ENCODE measurements at regions not wholly inside any gene's neighbourhood (a gene's known extent, or its start where the extent isn't known, plus 50 kb on each side); places are given as distances from the start of the nearest gene placed in this dataset.

DNA sequence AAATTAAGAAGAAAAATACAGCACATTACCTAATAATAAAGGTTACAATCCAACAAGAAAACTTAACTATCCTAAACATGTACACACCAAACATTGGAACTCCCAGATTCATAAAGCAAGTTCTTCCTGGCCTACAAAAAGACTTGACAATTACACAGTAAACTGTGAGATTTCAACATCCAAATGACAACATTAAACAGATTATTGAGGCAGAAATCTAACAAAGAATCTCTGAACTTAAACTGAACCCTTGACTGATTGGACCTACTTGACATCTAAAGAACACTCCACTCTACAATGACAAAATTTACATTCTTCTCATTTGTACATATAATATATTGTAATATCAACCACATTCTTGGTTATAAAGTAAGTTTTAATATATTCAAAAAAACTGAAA is 1341.3 kb downstream of the LRFN5 start:
- intact Hi-C loops (cut with micrococcal nuclease) = loop anchor here (10.0 kb wide), 1 partner anchor 367 kb away; no protein-coding TSS in a partner anchor
- DNase-seq (no peak), ATAC-seq (no peak)
- Histone ChIP-seq H4K20me1 (ENCODE audit: low read length) (no peaks in the 10 kb centered on the region), H3K9ac (ENCODE audit: low read length) (no peak overlapping the region), H3K9me3 (ENCODE audit: low read length) (no peaks in the 10 kb centered on the region), H3K4me3 (ENCODE audit: low read length) (no peak overlapping the region), H3K27ac (ENCODE audit: low read length) (no peak overlapping the region), H2AFZ (ENCODE audit: low read length) (no peak overlapping the region), H3K4me1 (ENCODE audit: insufficient read depth, low read length) (peaks cover 14% of the 10 kb centered on the region), H3K36me3 (ENCODE audit: low read depth, low read length) (no peaks in the 10 kb centered on the region), H3F3A (ENCODE audit: low read length, unreplicated experiment) (no peaks in the 10 kb centered on the region), H3K4me2 (ENCODE audit: low read length) (no peak overlapping the region), H3K27me3 (ENCODE audit: low read length) (no peaks in the 10 kb centered on the region), H3K9me2 (replicated peaks; ENCODE audit: low read length) (no peaks in the 10 kb centered on the region), H3K79me2 (ENCODE audit: low read length) (no peaks in the 10 kb centered on the region)
- TF ChIP-seq EZH2 (IDR thresholded peaks at IDR 0.05; ENCODE audit: low read length, unreplicated experiment) = no peak
- no peak for TF ChIP-seq EZH2phosphoT487 (IDR thresholded peaks at IDR 0.05; ENCODE audit: borderline replicate concordance, low read length)
- no peak for TF ChIP-seq CTCF (conservative IDR thresholded peaks at IDR 0.05; ENCODE audit: low read depth, low read length)
- no TSS peak for BruUV-seq (replicated peaks)
- CTCF ChIA-PET = no interaction called here
- POLR2A ChIA-PET (ENCODE audit: unreplicated experiment) = no interaction called here

DNA sequence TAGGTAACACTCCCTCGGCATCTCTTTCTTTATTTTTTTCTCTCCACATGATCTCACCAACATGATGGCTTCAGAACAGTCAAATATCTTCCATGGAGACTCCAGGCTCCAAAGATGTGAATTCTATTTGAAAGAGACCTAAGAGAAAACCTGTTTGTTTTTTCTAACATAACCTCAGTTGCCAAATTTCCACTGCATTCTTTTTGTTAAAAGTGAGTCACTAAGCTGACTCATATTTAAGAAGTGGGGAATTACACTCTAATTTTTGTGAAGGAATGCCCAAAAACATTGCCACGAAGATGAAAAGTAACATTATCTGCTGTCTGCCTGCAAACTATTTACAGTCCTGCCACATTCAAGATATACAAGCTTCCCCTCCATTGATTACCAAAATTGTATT is 1337.6 kb downstream of the LRFN5 start:
- Histone ChIP-seq H3K27ac (ENCODE audit: low read length) (0 out of 2 replicates have a peak overlapping the region, but pooled peaks have one; percentile 7), H3K9me3 (ENCODE audit: low read length) (no peaks in the 10 kb centered on the region), H3K4me2 (ENCODE audit: low read length) (peak overlapping the region; percentile 41), H3K27me3 (ENCODE audit: low read length) (no peaks in the 10 kb centered on the region), H2AFZ (ENCODE audit: low read length) (0 out of 2 replicates have a peak overlapping the region, but pooled peaks have one; percentile 5), H4K20me1 (ENCODE audit: low read length) (no peaks in the 10 kb centered on the region), H3F3A (ENCODE audit: low read length, unreplicated experiment) (no peaks in the 10 kb centered on the region), H3K9ac (ENCODE audit: low read length) (no peak overlapping the region), H3K4me3 (ENCODE audit: low read length) (no peak overlapping the region), H3K9me2 (replicated peaks; ENCODE audit: low read length) (no peaks in the 10 kb centered on the region), H3K4me1 (ENCODE audit: insufficient read depth, low read length) (peaks cover 14% of the 10 kb centered on the region), H3K36me3 (ENCODE audit: low read depth, low read length) (no peaks in the 10 kb centered on the region), H3K79me2 (ENCODE audit: low read length) (no peaks in the 10 kb centered on the region)
- no TSS peak for BruUV-seq (replicated peaks)
- peak; percentile 66 for DNase-seq
- intact Hi-C loops (cut with micrococcal nuclease) = loop anchor here (10.0 kb wide), 1 partner anchor 371 kb away; no protein-coding TSS in a partner anchor
- TF ChIP-seq EZH2 (IDR thresholded peaks at IDR 0.05; ENCODE audit: low read length, unreplicated experiment) (no peak), CTCF (conservative IDR thresholded peaks at IDR 0.05; ENCODE audit: low read depth, low read length) (no peak), EZH2phosphoT487 (IDR thresholded peaks at IDR 0.05; ENCODE audit: borderline replicate concordance, low read length) (no peak)
- ChIA-PET POLR2A (ENCODE audit: unreplicated experiment) (interaction anchor here (0.5 kb wide), 1 partner anchor 45 kb away, joined by 3 read pairs; no protein-coding TSS in a partner anchor), CTCF (no interaction called here)
- peak; percentile 91 for ATAC-seq

DNA sequence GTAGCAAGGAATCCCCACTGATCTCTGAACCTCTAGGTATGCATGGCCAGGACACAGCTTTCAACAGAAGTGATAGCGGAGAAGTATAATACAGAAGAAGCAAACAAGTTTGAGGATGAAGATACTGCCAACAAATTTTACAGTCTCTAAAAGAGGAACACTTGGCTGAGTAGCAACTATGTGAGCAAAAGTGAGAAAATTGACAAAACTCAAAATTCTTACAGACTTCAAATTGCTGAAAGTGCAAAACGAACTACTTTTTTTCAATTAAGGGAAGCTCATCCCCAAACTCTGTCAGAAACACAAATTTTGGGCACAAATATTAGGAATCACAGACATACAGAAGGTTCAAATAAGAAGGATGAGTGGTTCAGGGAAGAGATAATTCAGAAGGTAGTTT is 1324.6 kb downstream of the LRFN5 start:
- no peaks in the 10 kb centered on the region for H3K27me3 ChIP-seq (ENCODE audit: low read length)
- no peaks in the 10 kb centered on the region for H3K9me2 ChIP-seq (replicated peaks; ENCODE audit: low read length)
- H3F3A ChIP-seq (ENCODE audit: low read length, unreplicated experiment) = no peaks in the 10 kb centered on the region
- ChIA-PET CTCF (no interaction called here), POLR2A (ENCODE audit: unreplicated experiment) (no interaction called here)
- no TSS peak for BruUV-seq (replicated peaks)
- H3K9ac ChIP-seq (ENCODE audit: low read length) = no peak overlapping the region
- no peak overlapping the region for H3K27ac ChIP-seq (ENCODE audit: low read length)
- ATAC-seq (no peak), DNase-seq (no peak)
- H2AFZ ChIP-seq (ENCODE audit: low read length) = no peak overlapping the region
- no peak overlapping the region for H3K4me2 ChIP-seq (ENCODE audit: low read length)
- H3K4me1 ChIP-seq (ENCODE audit: insufficient read depth, low read length) = peaks cover 16% of the 10 kb centered on the region
- intact Hi-C loops (cut with micrococcal nuclease) = no loop called here
- H3K4me3 ChIP-seq (ENCODE audit: low read length) = no peak overlapping the region
- no peaks in the 10 kb centered on the region for H3K9me3 ChIP-seq (ENCODE audit: low read length)
- no peaks in the 10 kb centered on the region for H4K20me1 ChIP-seq (ENCODE audit: low read length)
- H3K36me3 ChIP-seq (ENCODE audit: low read depth, low read length) = no peaks in the 10 kb centered on the region
- H3K79me2 ChIP-seq (ENCODE audit: low read length) = no peaks in the 10 kb centered on the region
- TF ChIP-seq EZH2phosphoT487 (IDR thresholded peaks at IDR 0.05; ENCODE audit: borderline replicate concordance, low read length) = no peak
- TF ChIP-seq EZH2 (IDR thresholded peaks at IDR 0.05; ENCODE audit: low read length, unreplicated experiment) = no peak
- no peak for TF ChIP-seq CTCF (conservative IDR thresholded peaks at IDR 0.05; ENCODE audit: low read depth, low read length)

All from PC-3 (cell line).